ENCODE measurements at regions not wholly inside any gene's neighbourhood (a gene's known extent, or its start where the extent isn't known, plus 50 kb on each side); places are given as distances from the start of the nearest gene placed in this dataset.

DNA sequence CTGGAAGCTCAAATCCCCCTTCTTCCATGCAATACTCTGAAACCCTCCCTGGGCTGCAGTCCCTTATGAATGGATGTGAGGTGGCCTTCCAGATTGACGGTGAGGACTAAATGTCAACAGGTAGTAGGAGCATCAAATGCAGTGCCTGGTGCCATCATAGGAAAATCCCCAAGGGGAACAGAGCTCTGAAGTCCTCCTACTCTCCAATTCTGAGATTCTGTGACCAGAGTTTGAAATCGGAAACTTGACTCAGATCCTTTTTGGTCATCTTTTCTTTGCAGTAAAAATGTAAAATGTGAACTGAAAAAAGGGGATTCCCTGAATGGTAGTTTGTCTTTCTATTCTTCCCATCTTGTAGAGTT, 68.8 kb upstream of the TJP1 start:
- TF ChIP-seq ZNF263 (CRISPR knock-in tag; IDR thresholded peaks at IDR 0.05; ENCODE audit: low read depth) (no peak), ZNF219 (CRISPR knock-in tag; IDR thresholded peaks at IDR 0.05; ENCODE audit: borderline replicate concordance) (no peak), ZNF121 (CRISPR knock-in tag; IDR thresholded peaks at IDR 0.05) (no peak), GTF2I (CRISPR knock-in tag; conservative IDR thresholded peaks at IDR 0.05) (no peak), RORB (CRISPR knock-in tag; IDR thresholded peaks at IDR 0.05) (no peak), HMGA2 (CRISPR knock-in tag; IDR thresholded peaks at IDR 0.05) (no peak), JAZF1 (CRISPR knock-in tag; IDR thresholded peaks at IDR 0.05) (no peak), ETV6 (CRISPR knock-in tag; IDR thresholded peaks at IDR 0.05) (no peak), CBFB (CRISPR knock-in tag; IDR thresholded peaks at IDR 0.05; ENCODE audit: low read depth) (no peak), OVOL2 (CRISPR knock-in tag; IDR thresholded peaks at IDR 0.05; ENCODE audit: borderline replicate concordance) (no peak)
- TF ChIP-seq, protein P1, sequence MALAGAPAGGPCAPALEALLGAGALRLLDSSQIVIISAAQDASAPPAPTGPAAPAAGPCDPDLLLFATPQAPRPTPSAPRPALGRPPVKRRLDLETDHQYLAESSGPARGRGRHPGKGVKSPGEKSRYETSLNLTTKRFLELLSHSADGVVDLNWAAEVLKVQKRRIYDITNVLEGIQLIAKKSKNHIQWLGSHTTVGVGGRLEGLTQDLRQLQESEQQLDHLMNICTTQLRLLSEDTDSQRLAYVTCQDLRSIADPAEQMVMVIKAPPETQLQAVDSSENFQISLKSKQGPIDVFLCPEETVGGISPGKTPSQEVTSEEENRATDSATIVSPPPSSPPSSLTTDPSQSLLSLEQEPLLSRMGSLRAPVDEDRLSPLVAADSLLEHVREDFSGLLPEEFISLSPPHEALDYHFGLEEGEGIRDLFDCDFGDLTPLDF (CRISPR knock-in tag; IDR thresholded peaks at IDR 0.05): no peak
- TF ChIP-seq, protein P2, sequence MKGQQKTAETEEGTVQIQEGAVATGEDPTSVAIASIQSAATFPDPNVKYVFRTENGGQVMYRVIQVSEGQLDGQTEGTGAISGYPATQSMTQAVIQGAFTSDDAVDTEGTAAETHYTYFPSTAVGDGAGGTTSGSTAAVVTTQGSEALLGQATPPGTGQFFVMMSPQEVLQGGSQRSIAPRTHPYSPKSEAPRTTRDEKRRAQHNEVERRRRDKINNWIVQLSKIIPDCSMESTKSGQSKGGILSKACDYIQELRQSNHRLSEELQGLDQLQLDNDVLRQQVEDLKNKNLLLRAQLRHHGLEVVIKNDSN (CRISPR knock-in tag; IDR thresholded peaks at IDR 0.05): no peak
- TF ChIP-seq, protein P3, sequence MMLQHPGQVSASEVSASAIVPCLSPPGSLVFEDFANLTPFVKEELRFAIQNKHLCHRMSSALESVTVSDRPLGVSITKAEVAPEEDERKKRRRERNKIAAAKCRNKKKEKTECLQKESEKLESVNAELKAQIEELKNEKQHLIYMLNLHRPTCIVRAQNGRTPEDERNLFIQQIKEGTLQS (CRISPR knock-in tag; conservative IDR thresholded peaks at IDR 0.05): no peak
- TF ChIP-seq, protein P4, sequence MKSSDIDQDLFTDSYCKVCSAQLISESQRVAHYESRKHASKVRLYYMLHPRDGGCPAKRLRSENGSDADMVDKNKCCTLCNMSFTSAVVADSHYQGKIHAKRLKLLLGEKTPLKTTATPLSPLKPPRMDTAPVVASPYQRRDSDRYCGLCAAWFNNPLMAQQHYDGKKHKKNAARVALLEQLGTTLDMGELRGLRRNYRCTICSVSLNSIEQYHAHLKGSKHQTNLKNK (CRISPR knock-in tag; IDR thresholded peaks at IDR 0.05): no peak
- TF ChIP-seq, protein P5, sequence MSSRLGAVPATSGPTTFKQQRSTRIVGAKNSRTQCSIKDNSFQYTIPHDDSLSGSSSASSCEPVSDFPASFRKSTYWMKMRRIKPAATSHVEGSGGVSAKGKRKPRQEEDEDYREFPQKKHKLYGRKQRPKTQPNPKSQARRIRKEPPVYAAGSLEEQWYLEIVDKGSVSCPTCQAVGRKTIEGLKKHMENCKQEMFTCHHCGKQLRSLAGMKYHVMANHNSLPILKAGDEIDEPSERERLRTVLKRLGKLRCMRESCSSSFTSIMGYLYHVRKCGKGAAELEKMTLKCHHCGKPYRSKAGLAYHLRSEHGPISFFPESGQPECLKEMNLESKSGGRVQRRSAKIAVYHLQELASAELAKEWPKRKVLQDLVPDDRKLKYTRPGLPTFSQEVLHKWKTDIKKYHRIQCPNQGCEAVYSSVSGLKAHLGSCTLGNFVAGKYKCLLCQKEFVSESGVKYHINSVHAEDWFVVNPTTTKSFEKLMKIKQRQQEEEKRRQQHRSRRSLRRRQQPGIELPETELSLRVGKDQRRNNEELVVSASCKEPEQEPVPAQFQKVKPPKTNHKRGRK (CRISPR knock-in tag; IDR thresholded peaks at IDR 0.05; ENCODE audit: borderline replicate concordance): no peak
- TF ChIP-seq, protein P6, sequence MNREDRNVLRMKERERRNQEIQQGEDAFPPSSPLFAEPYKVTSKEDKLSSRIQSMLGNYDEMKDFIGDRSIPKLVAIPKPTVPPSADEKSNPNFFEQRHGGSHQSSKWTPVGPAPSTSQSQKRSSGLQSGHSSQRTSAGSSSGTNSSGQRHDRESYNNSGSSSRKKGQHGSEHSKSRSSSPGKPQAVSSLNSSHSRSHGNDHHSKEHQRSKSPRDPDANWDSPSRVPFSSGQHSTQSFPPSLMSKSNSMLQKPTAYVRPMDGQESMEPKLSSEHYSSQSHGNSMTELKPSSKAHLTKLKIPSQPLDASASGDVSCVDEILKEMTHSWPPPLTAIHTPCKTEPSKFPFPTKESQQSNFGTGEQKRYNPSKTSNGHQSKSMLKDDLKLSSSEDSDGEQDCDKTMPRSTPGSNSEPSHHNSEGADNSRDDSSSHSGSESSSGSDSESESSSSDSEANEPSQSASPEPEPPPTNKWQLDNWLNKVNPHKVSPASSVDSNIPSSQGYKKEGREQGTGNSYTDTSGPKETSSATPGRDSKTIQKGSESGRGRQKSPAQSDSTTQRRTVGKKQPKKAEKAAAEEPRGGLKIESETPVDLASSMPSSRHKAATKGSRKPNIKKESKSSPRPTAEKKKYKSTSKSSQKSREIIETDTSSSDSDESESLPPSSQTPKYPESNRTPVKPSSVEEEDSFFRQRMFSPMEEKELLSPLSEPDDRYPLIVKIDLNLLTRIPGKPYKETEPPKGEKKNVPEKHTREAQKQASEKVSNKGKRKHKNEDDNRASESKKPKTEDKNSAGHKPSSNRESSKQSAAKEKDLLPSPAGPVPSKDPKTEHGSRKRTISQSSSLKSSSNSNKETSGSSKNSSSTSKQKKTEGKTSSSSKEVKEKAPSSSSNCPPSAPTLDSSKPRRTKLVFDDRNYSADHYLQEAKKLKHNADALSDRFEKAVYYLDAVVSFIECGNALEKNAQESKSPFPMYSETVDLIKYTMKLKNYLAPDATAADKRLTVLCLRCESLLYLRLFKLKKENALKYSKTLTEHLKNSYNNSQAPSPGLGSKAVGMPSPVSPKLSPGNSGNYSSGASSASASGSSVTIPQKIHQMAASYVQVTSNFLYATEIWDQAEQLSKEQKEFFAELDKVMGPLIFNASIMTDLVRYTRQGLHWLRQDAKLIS (CRISPR knock-in tag; IDR thresholded peaks at IDR 0.05; ENCODE audit: borderline replicate concordance): no peak
- TF ChIP-seq, protein P7, sequence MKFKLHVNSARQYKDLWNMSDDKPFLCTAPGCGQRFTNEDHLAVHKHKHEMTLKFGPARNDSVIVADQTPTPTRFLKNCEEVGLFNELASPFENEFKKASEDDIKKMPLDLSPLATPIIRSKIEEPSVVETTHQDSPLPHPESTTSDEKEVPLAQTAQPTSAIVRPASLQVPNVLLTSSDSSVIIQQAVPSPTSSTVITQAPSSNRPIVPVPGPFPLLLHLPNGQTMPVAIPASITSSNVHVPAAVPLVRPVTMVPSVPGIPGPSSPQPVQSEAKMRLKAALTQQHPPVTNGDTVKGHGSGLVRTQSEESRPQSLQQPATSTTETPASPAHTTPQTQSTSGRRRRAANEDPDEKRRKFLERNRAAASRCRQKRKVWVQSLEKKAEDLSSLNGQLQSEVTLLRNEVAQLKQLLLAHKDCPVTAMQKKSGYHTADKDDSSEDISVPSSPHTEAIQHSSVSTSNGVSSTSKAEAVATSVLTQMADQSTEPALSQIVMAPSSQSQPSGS (CRISPR knock-in tag; IDR thresholded peaks at IDR 0.05; ENCODE audit: borderline replicate concordance, low read depth): no peak
- TF ChIP-seq, protein P8, sequence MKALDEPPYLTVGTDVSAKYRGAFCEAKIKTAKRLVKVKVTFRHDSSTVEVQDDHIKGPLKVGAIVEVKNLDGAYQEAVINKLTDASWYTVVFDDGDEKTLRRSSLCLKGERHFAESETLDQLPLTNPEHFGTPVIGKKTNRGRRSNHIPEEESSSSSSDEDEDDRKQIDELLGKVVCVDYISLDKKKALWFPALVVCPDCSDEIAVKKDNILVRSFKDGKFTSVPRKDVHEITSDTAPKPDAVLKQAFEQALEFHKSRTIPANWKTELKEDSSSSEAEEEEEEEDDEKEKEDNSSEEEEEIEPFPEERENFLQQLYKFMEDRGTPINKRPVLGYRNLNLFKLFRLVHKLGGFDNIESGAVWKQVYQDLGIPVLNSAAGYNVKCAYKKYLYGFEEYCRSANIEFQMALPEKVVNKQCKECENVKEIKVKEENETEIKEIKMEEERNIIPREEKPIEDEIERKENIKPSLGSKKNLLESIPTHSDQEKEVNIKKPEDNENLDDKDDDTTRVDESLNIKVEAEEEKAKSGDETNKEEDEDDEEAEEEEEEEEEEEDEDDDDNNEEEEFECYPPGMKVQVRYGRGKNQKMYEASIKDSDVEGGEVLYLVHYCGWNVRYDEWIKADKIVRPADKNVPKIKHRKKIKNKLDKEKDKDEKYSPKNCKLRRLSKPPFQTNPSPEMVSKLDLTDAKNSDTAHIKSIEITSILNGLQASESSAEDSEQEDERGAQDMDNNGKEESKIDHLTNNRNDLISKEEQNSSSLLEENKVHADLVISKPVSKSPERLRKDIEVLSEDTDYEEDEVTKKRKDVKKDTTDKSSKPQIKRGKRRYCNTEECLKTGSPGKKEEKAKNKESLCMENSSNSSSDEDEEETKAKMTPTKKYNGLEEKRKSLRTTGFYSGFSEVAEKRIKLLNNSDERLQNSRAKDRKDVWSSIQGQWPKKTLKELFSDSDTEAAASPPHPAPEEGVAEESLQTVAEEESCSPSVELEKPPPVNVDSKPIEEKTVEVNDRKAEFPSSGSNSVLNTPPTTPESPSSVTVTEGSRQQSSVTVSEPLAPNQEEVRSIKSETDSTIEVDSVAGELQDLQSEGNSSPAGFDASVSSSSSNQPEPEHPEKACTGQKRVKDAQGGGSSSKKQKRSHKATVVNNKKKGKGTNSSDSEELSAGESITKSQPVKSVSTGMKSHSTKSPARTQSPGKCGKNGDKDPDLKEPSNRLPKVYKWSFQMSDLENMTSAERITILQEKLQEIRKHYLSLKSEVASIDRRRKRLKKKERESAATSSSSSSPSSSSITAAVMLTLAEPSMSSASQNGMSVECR (CRISPR knock-in tag; IDR thresholded peaks at IDR 0.05; ENCODE audit: borderline replicate concordance): no peak
- TF ChIP-seq, protein P9, sequence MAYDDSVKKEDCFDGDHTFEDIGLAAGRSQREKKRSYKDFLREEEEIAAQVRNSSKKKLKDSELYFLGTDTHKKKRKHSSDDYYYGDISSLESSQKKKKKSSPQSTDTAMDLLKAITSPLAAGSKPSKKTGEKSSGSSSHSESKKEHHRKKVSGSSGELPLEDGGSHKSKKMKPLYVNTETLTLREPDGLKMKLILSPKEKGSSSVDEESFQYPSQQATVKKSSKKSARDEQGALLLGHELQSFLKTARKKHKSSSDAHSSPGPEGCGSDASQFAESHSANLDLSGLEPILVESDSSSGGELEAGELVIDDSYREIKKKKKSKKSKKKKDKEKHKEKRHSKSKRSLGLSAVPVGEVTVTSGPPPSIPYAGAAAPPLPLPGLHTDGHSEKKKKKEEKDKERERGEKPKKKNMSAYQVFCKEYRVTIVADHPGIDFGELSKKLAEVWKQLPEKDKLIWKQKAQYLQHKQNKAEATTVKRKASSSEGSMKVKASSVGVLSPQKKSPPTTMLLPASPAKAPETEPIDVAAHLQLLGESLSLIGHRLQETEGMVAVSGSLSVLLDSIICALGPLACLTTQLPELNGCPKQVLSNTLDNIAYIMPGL (CRISPR knock-in tag; IDR thresholded peaks at IDR 0.05): no peak
- H3K4me3 Mint-ChIP-seq: no peak overlapping the region; the same call in 1 of the 2 replicates
- H3K9me3 Mint-ChIP-seq: peaks cover 32% of the 10 kb centered on the region
- H3K27ac Mint-ChIP-seq: no peak overlapping the region
- no peaks in the 10 kb centered on the region; the same call in 1 of the 2 replicates for H3K27me3 Mint-ChIP-seq (ENCODE audit: low read depth)
- peaks cover 32% of the 10 kb centered on the region for H3K4me1 Mint-ChIP-seq
- CTCF ChIA-PET: interaction anchor here (0.6 to 6.8 kb wide), 2 partner anchors 12 to 34 kb away, joined by 4 to 61 read pairs; no protein-coding TSS in a partner anchor
- POLR2A ChIA-PET: no interaction called here
- peaks cover 23% of the 10 kb centered on the region for H3K36me3 Mint-ChIP-seq
- no peak for DNase-seq (ENCODE audit: low spot score)
- ATAC-seq: no peak

Data from WTC11 (cell line).